Iris pigment epithelial cell (primary cell): ENCODE measurements at regions not wholly inside any gene's neighbourhood (a gene's known extent, or its start where the extent isn't known, plus 50 kb on each side); places are given as distances from the start of the nearest gene placed in this dataset.
A peak's percentile ranks its signal among the peaks of the same experiment; 100 is the strongest.
"Not testable (repeated sequence)": the region's sequence is repeated elsewhere in the genome, so short reads cannot be mapped to it uniquely, and the experiment has no call there.

ENCODE experiments used
- DNase-seq: peaks from one replicate; pipeline ENCODE4 v3.0.0-alpha.2; 2011; ENCODE audit warnings: low read depth

DNA sequence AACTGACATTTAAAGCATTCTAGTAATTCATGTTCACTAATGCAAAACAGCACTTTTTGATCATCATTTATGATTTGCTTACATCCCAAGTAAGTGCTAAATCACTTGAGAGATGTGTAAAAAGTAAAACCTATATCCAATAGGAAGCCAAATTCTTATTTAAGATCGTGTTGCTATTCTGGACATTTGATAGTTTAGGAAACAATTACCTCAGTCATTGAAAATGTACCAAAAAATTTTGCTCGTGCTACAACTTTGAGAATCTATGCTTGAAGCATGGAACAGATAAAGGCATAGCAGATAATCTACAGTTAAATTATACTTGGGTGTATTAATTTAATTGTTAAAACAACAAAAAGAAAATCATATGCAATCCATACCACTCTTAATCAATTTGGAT, 571.6 kb upstream of the NR2F2 start:
- no peak for DNase-seq

GRCh38 chr15:95760508-95760907, 570.0 kb upstream of the NR2F2 start:
- DNase-seq, result peak; percentile 8

- no peak for DNase-seq
These were observed 568.9 kb upstream of the NR2F2 start for GRCh38 chr15:95761501-95762165.

DNA sequence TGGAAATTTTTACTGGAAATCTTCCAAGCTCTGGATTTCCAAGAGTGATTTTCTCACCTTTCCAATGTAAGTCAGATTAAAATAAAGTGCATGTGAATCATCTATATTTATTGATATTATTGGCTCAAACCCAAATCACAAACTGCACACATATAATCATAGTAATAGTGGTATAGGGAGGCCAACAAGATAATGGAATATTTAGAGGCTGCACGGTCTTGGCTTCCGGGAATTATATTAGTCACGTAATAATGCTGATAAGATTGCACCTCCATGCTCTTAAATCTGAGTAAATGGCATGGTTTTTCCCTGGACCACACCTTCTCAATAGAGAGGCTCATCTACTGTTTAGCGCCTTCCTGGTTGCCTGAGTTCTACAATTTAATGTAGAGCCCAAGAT, 567.1 kb upstream of the NR2F2 start:
- no peak for DNase-seq

DNA sequence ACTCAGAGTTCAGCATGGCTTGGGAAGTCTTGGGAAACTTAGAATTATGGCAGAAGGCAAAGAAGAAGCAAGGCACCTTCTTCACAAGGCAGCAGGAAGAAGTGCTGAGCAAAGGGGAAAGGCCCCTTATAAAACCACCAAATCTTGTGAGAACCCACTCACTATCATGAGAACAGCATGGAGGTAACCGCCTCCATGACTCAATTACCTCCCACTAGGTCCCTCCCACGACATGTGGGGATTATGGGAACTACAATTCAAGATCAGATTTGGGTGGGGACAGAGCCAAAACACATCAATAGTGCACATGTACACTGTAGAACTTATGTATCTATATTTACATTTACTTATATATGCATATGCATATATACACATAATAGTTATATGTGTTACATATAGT, 565.3 kb upstream of the NR2F2 start:
- no peak for DNase-seq

DNA sequence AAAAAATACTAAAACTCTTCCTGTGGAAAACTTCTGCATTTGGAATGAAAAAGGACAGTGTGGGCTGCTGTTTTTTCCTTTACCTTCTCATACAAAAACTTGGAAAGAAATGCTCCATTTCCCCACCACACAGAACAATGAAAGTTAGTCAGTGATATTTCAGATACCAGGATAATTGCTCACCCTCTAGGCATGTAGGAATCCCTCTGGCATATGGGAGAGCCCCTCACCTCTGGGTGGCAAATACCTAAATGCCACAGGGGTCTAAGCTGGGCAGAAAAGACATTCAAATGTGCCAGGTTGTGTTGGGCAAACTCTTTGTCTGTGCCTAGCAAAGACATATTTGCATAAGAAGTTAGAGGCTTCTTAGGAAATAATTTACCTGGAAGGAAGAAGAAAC, 560.3 kb upstream of the NR2F2 start:
- peak; percentile 26 for DNase-seq

DNA sequence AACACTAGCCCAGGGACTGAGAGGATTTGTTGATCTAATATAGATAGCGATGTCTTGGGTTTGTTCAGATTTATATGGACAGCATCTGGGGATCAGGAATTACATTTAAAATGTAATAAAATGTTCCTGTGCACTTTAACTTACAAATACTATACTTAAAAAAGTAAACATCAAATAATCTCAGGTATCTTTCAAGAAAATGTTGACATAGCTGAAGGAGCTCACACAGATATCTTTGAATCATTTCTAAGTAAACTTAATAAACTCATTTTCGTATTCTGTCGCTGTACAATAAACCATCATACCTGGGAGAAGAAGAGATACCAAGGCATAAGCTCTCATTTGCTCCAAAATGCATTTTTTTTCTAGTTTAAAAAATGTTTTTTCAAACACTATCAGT, 557.5 kb upstream of the NR2F2 start:
- DNase-seq, result no peak

DNA sequence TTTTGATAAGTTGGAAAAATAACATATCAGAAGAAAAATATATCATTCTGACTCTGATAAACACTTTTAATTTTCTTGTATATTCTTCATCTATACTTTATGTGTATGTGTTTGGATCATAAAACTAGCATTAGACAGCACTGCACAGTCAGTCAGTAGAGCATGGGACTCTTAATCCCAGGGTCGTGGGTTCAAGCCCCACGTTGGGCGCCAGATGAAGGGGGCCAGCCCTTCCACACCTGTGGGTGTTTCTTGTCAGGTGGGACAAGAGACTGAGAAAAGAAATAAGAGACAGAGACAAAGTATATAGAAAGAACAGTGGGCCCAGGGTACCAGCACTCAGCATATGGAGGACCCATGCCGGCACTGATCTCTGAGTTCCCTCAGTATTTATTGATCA, 546.0 kb upstream of the NR2F2 start:
- DNase-seq, result no peak

- not testable (repeated sequence) for DNase-seq
These were observed 545.2 kb upstream of the NR2F2 start for GRCh38 chr15:95785276-95785675.

DNA sequence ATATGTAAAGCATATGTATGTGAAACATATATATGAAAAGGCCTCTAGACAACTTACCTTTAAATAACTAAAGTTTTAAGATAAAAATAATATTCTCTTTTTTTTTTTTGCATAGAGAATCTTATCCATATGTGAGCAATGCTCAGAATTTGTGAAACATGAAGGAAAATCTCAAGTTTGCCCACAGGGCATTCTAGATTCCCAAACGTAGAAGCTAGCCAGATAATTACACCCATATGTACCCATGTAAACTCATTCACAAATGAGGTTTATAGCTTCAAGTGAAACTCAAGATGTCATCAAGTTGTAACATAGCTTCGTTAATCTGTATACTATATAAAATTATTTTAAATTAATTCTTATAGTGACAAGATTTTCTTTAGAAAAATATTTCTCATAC, 537.3 kb upstream of the NR2F2 start:
- DNase-seq, result no peak

- DNase-seq, result no peak
These were observed 535.1 kb upstream of the NR2F2 start for GRCh38 chr15:95795386-95795785.

DNA sequence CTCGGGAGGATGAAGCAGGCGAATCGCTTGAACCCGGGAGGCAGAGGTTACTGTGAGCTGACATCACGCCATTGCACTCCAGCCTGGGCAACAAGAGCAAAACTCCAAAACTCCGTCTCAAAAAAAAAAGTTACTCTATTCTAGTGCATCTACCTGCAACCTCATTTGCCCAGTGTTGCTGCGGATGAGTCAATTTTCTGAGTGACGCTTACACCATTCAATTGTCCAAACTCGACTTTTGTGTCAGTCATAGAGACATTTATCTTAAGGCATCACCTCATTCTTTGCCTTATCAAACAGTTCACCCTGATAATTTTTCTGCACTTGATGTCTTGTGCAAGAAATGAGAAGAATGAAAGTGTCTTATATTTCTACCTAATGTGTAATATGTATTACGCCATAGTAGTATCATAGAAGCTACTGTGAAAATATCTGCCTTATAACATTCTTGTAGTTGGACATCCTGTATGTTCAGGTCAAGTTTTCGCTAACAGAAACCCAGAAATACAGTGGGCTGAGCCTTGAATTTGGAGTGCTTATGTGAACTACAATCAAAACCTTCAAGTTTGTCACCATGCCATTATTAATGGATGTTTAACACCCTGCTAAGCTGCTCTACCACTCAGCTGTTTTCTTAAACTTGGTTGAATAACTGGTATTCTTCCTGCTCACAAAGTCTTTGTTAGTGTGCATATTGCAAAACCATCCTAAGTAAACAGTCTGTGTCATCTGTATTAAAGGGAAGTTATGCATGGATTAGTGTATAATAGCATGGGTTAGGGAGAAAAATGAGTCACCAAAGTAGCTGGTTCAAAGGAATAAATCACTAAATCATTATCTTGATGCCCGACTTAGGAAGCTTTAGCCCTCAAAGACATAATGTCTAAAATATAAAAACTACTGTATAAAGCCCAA, 531.0 kb upstream of the NR2F2 start:
- DNase-seq, result peak; percentile 94

DNA sequence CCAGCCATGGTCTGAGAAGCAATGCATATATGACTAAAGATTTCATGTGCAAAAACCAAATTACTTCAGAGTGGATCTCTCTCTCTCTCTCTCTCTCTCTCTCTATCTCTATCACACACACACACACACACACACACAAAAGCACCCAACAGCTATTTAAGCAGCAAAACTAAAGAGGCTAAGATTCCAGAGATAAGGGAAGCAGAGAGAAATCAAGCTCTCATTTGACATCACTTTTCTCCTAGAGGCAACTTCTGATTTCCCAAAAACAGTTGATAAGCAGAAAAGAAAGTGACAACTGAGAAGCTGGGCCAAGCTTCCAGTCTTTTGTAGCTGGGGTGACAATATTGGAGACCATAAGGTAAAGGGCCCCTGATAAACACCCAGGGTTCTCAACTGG, 526.0 kb upstream of the NR2F2 start:
- DNase-seq, result peak; percentile 3

GRCh38 chr15:95812491-95812890, 518.0 kb upstream of the NR2F2 start:
- DNase-seq, result peak; percentile 52

DNA sequence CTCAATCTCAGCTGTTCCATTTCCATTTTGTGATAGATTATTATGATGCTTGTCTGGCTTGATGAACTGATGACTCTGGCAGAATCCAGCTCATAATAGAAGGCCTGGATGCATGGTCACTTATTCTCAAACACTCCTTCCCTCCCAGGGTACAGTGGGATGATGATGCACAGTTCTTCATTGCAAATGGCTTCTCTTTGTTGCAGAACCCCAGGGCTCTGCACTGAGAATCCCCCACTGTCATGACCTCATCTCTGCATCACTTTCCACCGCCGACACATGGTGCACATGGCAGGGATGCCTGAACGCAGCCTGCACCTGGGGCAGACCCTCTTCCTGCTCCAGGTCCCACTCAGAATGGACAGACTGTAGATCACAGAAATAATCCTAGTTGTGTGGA, 515.6 kb upstream of the NR2F2 start:
- DNase-seq, result no peak

GRCh38 chr15:95816591-95816990, 513.9 kb upstream of the NR2F2 start:
- no peak for DNase-seq

DNA sequence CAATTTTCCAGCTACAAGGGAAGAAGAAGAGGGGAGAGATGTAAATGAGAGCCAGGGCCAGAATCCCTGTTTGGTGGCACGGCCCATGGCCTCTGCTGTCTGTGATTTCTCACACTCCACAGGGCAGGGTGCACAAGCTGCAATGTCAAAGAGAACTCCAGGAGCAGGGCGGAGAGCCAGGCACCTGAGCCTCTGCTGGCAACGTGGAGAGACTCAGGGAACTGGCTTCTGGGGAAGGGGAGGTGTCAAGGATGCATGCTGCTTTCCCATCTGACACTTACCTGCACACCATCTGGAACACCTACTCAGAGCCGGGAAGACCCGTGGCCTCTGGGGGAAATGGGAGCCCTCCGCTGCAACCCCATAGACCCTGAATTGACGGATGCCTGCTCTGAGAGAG, 507.5 kb upstream of the NR2F2 start:
- no peak for DNase-seq

GRCh38 chr15:95825208-95825607, 505.3 kb upstream of the NR2F2 start:
- DNase-seq, result no peak

- no peak for DNase-seq
These were observed 504.7 kb upstream of the NR2F2 start for GRCh38 chr15:95825671-95826411.

GRCh38 chr15:95826412-95827195, 503.9 kb upstream of the NR2F2 start:
- no peak for DNase-seq

- DNase-seq, result no peak
These were observed 501.4 kb upstream of the NR2F2 start for GRCh38 chr15:95829062-95829461.

GRCh38 chr15:95830281-95830680, 500.2 kb upstream of the NR2F2 start:
- DNase-seq, result no peak
